Right ventricle myocardium superior (tissue), 1 donor: ENCODE measurements at regions not wholly inside any gene's neighbourhood (a gene's known extent, or its start where the extent isn't known, plus 50 kb on each side); places are given as distances from the start of the nearest gene placed in this dataset.

ENCODE experiments used
- ATAC-seq: fragments of 200-7000 bp; cut with Tn5 transposase; one replicate; pipeline ENCODE4 v1.9.1; 2020; ENCODE audit warnings: mild to moderate bottlenecking; ENCODE audit not compliant: poor library complexity
- DNase-seq: peaks from one replicate; pipeline ENCODE4 v3.0.0-alpha.2; 2020
- intact Hi-C: fragments of 100-400 bp; cut with DNase I; formaldehyde crosslinking; loops from one replicate; pipeline ENCODE4 v1.11.2; 2022
- donor health status: DM: no; HTN: yes; CAD: no; lungs with severe emphysema.

GRCh38 chr18:78782951-78783563 lies 196.6 kb upstream of the SALL3 start:
- DNase-seq, result no peak
- intact Hi-C loops, result no loop called here

GRCh38 chr18:78783564-78783960 lies 196.1 kb upstream of the SALL3 start:
- intact Hi-C loops, result no loop called here
- no peak for ATAC-seq
- DNase-seq, result no peak

More at GRCh38 chr18:78782951-78783563, 196.6 kb upstream of the SALL3 start:
- ATAC-seq, result no peak

- intact Hi-C loops, result no loop called here
- DNase-seq, result no peak
- no peak for ATAC-seq
Measured at GRCh38 chr18:78784861-78785260, 194.8 kb upstream of the SALL3 start.

GRCh38 chr18:78785706-78786105 lies 193.9 kb upstream of the SALL3 start:
- ATAC-seq (no peak), DNase-seq (no peak)
- intact Hi-C loops, result no loop called here

DNA sequence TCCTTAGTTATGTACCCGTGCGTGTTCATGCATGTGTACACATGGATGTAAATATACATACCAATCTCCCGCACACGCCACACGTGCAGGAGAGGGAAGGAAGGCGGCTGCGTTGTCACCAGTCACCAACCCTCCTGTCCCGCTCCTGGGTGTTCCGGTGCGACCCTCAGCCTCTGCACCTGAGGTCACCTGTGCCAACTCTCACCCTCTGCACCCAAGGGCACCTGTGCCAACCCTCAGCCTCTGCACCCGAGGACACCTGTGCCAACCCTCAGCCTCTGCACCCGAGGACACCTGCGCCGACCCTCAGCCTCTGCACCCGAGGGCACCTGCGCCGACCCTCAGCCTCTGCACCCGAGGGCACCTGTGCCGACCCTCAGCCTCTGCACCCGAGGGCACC lies 192.8 kb upstream of the SALL3 start:
- no peak for ATAC-seq
- no peak for DNase-seq
- intact Hi-C loops, result no loop called here

DNA sequence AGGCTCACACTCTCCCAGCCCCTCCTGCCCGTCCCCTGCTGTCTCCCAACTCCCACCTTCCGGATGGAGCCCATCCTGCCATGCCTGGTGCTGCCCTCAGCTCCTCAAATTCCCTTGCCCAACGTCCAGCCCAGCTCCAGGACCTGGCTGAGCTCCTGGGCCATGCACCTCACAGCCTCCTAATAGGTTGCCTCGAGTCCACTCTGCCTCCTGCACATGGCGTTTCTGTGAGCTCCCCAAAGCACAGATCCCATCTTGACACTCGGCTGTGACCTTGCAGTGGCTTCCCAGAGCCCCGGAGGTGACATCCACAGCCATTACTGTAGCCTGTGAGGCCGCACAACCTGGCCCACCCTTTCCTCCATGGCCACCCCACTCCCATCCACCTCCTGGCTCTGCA lies 191.9 kb upstream of the SALL3 start:
- DNase-seq (no peak), ATAC-seq (no peak)
- intact Hi-C loops, result no loop called here

DNA sequence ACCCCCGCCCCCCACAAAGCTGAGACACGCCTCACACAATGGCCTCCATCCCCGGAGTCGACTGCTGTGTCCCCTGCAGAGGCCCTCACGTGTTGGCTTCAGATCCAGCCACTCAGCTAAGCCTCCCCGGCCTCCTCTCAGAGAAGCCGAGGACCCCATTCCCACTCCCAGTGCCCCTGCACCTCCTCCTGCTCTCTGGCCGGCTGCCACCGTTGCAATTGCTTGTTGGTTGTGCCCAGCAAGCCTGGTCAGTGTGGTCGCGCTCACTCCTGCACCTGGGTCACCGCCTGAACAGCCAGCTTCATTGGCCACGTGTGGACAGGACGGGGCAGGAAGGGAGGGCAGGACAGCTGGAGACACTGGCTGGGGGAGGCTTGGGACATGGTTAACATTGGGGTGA lies 191.5 kb upstream of the SALL3 start:
- DNase-seq (no peak), ATAC-seq (no peak)
- intact Hi-C loops, result no loop called here

DNA sequence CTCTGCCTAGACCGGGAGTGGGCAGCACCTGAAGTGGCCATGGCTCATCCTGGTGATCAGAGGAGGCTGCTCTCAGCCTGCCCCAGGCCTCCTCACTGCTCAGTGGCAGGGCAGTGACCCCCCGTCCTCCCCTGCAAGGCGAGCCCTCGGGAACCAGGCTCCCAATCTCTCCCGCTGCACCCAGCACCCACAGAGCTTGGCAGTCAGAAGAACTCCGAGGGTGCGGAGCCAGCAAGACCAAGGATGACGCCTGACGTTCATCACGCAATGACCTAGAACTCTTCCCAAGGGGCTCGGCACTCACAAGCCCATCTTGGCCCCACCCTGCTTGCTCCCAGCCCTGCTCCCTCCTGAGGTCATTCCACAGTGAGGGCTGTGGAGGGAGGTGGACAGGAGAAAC lies 189.8 kb upstream of the SALL3 start:
- intact Hi-C loops, result no loop called here
- ATAC-seq (no peak), DNase-seq (no peak)

GRCh38 chr18:78790511-78790910 lies 189.1 kb upstream of the SALL3 start:
- no peak for DNase-seq
- no peak for ATAC-seq
- intact Hi-C loops, result no loop called here

DNA sequence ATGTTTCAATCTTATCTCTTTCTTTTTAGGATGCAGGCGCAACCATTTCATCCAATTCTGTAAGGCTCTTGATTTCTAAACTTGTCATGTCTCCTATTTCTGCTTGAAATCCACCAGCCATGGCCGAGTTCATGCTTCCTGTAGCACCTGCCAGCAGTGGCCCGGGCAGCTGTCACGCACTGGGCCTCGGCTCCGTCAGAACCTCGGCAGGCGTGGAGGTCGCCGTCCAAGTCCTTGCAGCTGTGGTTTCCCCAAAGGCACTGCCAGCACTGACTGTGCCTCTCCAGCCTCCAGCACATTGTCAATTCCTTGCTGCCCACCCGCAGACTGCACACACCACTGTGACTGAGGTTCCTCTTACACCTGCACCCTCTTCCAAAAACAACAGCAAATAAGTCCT lies 188.7 kb upstream of the SALL3 start:
- no peak for DNase-seq
- ATAC-seq, result no peak
- intact Hi-C loops, result no loop called here

GRCh38 chr18:78792094-78792493 lies 187.5 kb upstream of the SALL3 start:
- DNase-seq, result no peak
- intact Hi-C loops, result no loop called here
- no peak for ATAC-seq

GRCh38 chr18:78792736-78793135 lies 186.9 kb upstream of the SALL3 start:
- no peak for DNase-seq
- intact Hi-C loops, result no loop called here
- ATAC-seq, result no peak

- ATAC-seq (no peak), DNase-seq (no peak)
- intact Hi-C loops, result no loop called here
Measured at GRCh38 chr18:78793313-78794070, 186.1 kb upstream of the SALL3 start.

- intact Hi-C loops, result no loop called here
- ATAC-seq (no peak), DNase-seq (no peak)
Measured at GRCh38 chr18:78794071-78794430, 185.6 kb upstream of the SALL3 start.

- ATAC-seq (no peak), DNase-seq (no peak)
Measured at GRCh38 chr18:78796693-78797455, 182.7 kb upstream of the SALL3 start.

DNA sequence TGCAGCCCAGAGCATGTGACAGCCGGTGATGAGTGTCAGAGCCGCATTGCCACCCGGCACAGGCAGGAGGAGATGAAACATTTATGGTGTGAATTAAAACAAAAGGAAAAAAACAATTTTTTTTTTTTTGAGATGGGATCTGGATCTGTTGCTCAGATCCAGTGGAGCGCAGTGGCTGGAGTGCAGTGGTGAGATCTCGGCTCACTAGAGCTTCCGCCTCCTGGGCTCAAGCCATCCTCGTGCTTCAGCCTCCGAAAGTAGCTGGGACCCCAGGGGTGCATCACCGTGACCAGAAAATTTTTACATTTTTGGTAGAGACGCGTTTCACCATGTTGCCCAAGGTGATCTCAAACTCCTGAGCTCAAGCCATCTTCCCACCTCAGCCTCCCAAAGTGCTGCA lies 182.1 kb upstream of the SALL3 start:
- intact Hi-C loops, result no loop called here
- no peak for DNase-seq
- no peak for ATAC-seq

More at GRCh38 chr18:78796693-78797455, 182.7 kb upstream of the SALL3 start:
- intact Hi-C loops, result no loop called here

- ATAC-seq (no peak), DNase-seq (no peak)
- intact Hi-C loops, result no loop called here
Measured at GRCh38 chr18:78798402-78799175, 181.0 kb upstream of the SALL3 start.

DNA sequence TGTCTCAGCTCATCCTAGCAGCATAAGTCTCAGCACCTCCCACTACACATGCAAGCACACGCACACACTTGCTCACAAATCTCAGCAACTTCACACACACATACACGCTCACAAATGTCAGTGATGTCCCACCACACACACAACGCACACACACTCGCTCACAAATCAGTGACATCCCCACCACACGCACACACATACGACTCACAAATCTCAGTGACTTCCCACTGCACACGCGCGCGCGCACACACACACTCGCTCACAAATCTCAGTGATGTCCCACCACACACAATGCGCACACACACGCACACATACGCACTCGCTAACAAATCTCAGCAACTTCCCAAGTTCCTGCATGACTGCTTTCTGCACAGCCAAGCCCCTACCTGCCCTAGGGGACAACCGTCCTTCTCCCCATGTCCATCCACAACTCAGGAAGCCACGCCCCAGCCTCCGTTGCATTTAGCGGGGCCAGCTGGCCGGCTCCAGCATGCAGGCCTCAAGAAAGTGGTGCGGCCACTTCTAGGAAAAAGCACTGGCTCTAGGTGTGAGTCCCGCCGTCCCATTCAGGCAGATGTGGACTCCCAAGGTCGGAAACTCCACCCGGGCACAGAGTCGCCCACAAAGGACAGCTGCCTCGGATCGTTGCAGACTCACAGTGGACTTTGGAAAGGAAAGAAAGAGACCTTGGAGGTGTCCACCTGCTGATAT lies 180.1 kb upstream of the SALL3 start:
- ATAC-seq (no peak), DNase-seq (no peak)
- intact Hi-C loops, result no loop called here
